ENCODE measurements at regions not wholly inside any gene's neighbourhood (a gene's known extent, or its start where the extent isn't known, plus 50 kb on each side); places are given as distances from the start of the nearest gene placed in this dataset.

DNA sequence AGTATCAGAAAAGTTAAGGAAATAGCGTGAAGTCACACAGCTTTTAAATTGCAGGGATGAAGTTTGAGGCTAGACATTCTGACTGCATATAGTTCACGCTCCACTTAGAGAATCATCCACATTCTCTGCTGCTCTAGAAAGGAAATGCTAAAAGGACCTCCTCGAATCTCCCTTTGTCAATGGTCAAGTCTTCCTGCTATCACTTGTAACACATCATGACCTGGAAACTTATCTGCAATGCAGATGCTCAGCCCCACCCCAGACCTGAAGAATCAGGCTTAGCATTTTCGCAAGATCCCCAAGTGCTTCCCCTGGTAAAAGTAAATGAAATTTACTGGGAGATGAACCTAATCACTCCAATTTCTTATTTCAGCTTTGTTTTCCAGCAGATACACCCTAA lies 372.1 kb downstream of the LIG4 start:
- WGBS (ENCODE audit: low lambda C conversion rate, missing lambda C conversion rate): 71% methylated on average over 4 of the region's 4 CpGs
- Histone ChIP-seq H3K36me3 (replicated peaks; ENCODE audit: insufficient read depth, low read depth) (no peaks in the 10 kb centered on the region), H3K9me2 (replicated peaks; ENCODE audit: insufficient read depth) (no peaks in the 10 kb centered on the region), H3K27me3 (no peaks in the 10 kb centered on the region), H3K9me3 (ENCODE audit: low read depth) (no peaks in the 10 kb centered on the region), H3K4me1 (ENCODE audit: insufficient read depth) (no peaks in the 10 kb centered on the region), H3K79me2 (no peaks in the 10 kb centered on the region), H3K4me3 (no peak overlapping the region), H3K27ac (peak overlapping the region; percentile 51), H2AFZ (no peak overlapping the region), H4K20me1 (ENCODE audit: insufficient read depth, poor library complexity, severe bottlenecking) (no peaks in the 10 kb centered on the region), H3K4me2 (no peak overlapping the region)
- no peak for TF ChIP-seq EZH2 (IDR thresholded peaks at IDR 0.05; ENCODE audit: borderline replicate concordance)
- no peak for TF ChIP-seq EZH2phosphoT487 (IDR thresholded peaks at IDR 0.05; ENCODE audit: low read depth, severe bottlenecking, unreplicated experiment)
- TF ChIP-seq, protein P1, sequence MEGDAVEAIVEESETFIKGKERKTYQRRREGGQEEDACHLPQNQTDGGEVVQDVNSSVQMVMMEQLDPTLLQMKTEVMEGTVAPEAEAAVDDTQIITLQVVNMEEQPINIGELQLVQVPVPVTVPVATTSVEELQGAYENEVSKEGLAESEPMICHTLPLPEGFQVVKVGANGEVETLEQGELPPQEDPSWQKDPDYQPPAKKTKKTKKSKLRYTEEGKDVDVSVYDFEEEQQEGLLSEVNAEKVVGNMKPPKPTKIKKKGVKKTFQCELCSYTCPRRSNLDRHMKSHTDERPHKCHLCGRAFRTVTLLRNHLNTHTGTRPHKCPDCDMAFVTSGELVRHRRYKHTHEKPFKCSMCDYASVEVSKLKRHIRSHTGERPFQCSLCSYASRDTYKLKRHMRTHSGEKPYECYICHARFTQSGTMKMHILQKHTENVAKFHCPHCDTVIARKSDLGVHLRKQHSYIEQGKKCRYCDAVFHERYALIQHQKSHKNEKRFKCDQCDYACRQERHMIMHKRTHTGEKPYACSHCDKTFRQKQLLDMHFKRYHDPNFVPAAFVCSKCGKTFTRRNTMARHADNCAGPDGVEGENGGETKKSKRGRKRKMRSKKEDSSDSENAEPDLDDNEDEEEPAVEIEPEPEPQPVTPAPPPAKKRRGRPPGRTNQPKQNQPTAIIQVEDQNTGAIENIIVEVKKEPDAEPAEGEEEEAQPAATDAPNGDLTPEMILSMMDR (IDR thresholded peaks at IDR 0.05; ENCODE audit: poor library complexity): no peak
- no peak for DNase-seq (ENCODE audit: low spot score)

DNA sequence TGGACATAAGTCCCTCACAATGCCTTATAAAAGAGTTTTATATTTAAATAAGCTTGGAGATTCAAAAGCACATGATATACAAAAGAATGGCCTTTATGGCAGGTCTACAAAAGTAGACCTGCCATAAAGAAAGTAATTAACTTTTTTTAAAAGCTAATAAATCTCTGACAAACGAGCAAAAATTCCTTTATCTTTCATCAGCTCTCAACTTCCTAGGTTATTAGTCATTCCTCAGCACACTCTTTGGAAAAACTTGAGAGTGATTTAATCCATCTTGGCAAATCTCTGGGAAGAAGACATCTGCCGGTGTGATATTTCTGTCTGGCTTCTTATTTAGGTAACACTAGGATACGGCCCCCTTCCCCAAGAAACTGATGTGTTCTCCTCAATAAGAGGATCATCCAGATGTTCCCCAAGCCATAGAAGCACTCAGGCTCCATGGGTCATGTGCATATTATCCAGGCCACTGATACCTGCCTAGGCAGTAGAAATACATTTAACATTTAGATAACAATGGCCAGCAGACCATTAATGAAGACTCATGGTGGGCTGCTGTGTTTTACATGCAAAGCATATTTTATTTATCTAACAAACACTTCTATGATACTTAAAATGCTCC lies 372.7 kb downstream of the LIG4 start:
- H3K27ac ChIP-seq: peak overlapping the region; percentile 51
- H3K4me3 ChIP-seq: no peak overlapping the region
- H3K9me2 ChIP-seq (replicated peaks; ENCODE audit: insufficient read depth): no peaks in the 10 kb centered on the region
- no peak for DNase-seq (ENCODE audit: low spot score)
- no peak overlapping the region for H3K4me2 ChIP-seq
- H2AFZ ChIP-seq: no peak overlapping the region
- no peaks in the 10 kb centered on the region for H4K20me1 ChIP-seq (ENCODE audit: insufficient read depth, poor library complexity, severe bottlenecking)
- TF ChIP-seq EZH2 (IDR thresholded peaks at IDR 0.05; ENCODE audit: borderline replicate concordance): no peak
- TF ChIP-seq, protein P1 (IDR thresholded peaks at IDR 0.05; ENCODE audit: poor library complexity): no peak
- TF ChIP-seq EZH2phosphoT487 (IDR thresholded peaks at IDR 0.05; ENCODE audit: low read depth, severe bottlenecking, unreplicated experiment): no peak
- no peaks in the 10 kb centered on the region for H3K4me1 ChIP-seq (ENCODE audit: insufficient read depth)
- H3K27me3 ChIP-seq: no peaks in the 10 kb centered on the region
- no peaks in the 10 kb centered on the region for H3K36me3 ChIP-seq (replicated peaks; ENCODE audit: insufficient read depth, low read depth)
- no peaks in the 10 kb centered on the region for H3K79me2 ChIP-seq
- 34% methylated on average over 3 of the region's 3 CpGs for WGBS (ENCODE audit: low lambda C conversion rate, missing lambda C conversion rate)
- H3K9me3 ChIP-seq (ENCODE audit: low read depth): no peaks in the 10 kb centered on the region

DNA sequence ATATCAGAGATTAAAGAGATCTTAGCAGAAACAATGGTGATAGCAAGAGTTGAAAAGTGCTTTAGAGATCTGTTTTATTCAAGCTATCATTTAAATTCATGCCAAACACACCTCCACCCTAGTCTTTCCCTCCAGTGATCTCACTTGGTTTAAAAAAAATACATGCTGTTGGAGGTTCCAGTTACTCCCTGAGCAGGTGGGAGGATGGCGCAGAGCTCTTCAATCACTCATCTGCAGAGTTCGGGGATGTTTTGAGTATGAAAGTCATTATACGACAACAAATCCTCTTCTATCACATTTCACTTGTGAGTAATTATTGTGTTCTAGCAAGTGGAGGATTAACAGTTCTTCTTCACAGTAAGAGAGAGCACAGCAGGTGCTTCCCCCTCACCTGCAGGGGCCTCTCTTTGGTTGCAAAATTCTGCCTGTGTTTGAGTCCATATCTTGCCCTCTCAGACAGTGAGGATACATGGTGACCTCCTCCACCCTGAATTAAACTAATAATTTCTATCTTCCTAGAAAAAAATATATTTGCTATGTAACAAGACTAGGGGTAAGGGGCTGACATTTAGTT lies 376.7 kb downstream of the LIG4 start:
- Histone ChIP-seq H3K4me3 (no peak overlapping the region), H3K27ac (no peak overlapping the region), H4K20me1 (ENCODE audit: insufficient read depth, poor library complexity, severe bottlenecking) (no peaks in the 10 kb centered on the region), H3K36me3 (replicated peaks; ENCODE audit: insufficient read depth, low read depth) (no peaks in the 10 kb centered on the region), H2AFZ (no peak overlapping the region), H3K79me2 (no peaks in the 10 kb centered on the region), H3K9me2 (replicated peaks; ENCODE audit: insufficient read depth) (no peaks in the 10 kb centered on the region), H3K4me2 (no peak overlapping the region), H3K27me3 (no peaks in the 10 kb centered on the region), H3K9me3 (ENCODE audit: low read depth) (no peaks in the 10 kb centered on the region), H3K4me1 (ENCODE audit: insufficient read depth) (no peaks in the 10 kb centered on the region)
- no peak for DNase-seq (ENCODE audit: low spot score)
- 59% methylated on average over 3 of the region's 3 CpGs for WGBS (ENCODE audit: low lambda C conversion rate, missing lambda C conversion rate)
- no peak for TF ChIP-seq EZH2 (IDR thresholded peaks at IDR 0.05; ENCODE audit: borderline replicate concordance)

DNA sequence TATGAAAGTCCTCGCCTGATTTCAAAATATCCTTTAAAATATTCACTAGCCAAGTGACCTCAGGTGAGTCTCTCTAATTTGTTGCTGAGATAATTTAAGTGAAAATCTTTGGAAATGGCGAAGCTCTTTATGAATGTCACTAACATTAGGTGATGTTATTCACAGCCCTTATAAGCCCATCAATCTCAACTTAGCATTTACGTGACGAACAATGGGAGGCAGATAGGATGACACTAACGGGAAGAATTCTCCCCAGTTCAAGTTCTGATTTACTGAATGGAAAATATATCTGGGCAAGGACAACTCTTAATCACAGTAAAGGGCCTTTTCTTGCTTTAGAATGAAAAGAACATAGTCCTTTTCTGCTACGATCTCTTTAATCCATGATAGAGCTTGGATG lies 378.7 kb downstream of the LIG4 start:
- Histone ChIP-seq H4K20me1 (ENCODE audit: insufficient read depth, poor library complexity, severe bottlenecking) (no peaks in the 10 kb centered on the region), H3K4me2 (no peak overlapping the region), H3K4me3 (no peak overlapping the region), H3K27ac (no peak overlapping the region), H3K36me3 (replicated peaks; ENCODE audit: insufficient read depth, low read depth) (no peaks in the 10 kb centered on the region), H3K9me2 (replicated peaks; ENCODE audit: insufficient read depth) (no peaks in the 10 kb centered on the region), H3K9me3 (ENCODE audit: low read depth) (no peaks in the 10 kb centered on the region), H3K79me2 (no peaks in the 10 kb centered on the region), H2AFZ (no peak overlapping the region), H3K4me1 (ENCODE audit: insufficient read depth) (no peaks in the 10 kb centered on the region), H3K27me3 (no peaks in the 10 kb centered on the region)
- no peak for TF ChIP-seq EZH2phosphoT487 (IDR thresholded peaks at IDR 0.05; ENCODE audit: low read depth, severe bottlenecking, unreplicated experiment)
- TF ChIP-seq EZH2 (IDR thresholded peaks at IDR 0.05; ENCODE audit: borderline replicate concordance): no peak
- TF ChIP-seq, protein P1 (IDR thresholded peaks at IDR 0.05; ENCODE audit: poor library complexity): no peak
- DNase-seq (ENCODE audit: low spot score): no peak
- WGBS (ENCODE audit: low lambda C conversion rate, missing lambda C conversion rate): 87% methylated on average over 6 of the region's 6 CpGs

All from hepatocyte (in vitro differentiated cells).